HEK293 (cell line): ENCODE measurements at regions not wholly inside any gene's neighbourhood (a gene's known extent, or its start where the extent isn't known, plus 50 kb on each side); places are given as distances from the start of the nearest gene placed in this dataset.

Experiments used
- SP2 ChIP-seq: fragments of 450-650 bp; formaldehyde crosslinking; IDR thresholded peaks from 2 replicates; pipeline ENCODE4 v1.5.1; 2016; ENCODE audit warnings: missing biosample characterization, missing genetic modification characterization
- TCF7L2 ChIP-seq: IDR thresholded peaks from 2 replicates; pipeline ENCODE4 v1.6.1; 2011; ENCODE audit warnings: low read depth, mild to moderate bottlenecking, inconsistent platforms, low read length, moderate library complexity, borderline replicate concordance
- ZBTB20 ChIP-seq: fragments of 450-650 bp; formaldehyde crosslinking; IDR thresholded peaks from 2 replicates; pipeline ENCODE4 v1.5.1; 2016; ENCODE audit warnings: missing biosample characterization, missing genetic modification characterization
- ZFP3 ChIP-seq: fragments of 450-650 bp; formaldehyde crosslinking; IDR thresholded peaks from 2 replicates; pipeline ENCODE4 v1.5.1; 2016; ENCODE audit warnings: low read depth, missing biosample characterization, missing genetic modification characterization
- ZNF501 ChIP-seq: fragments of 450-650 bp; formaldehyde crosslinking; IDR thresholded peaks from 2 replicates; pipeline ENCODE4 v1.5.1; 2016; ENCODE audit warnings: missing biosample characterization, missing genetic modification characterization
- ZNF677 ChIP-seq: fragments of 450-650 bp; IDR thresholded peaks from 2 replicates; pipeline ENCODE4 v1.5.0; 2018; ENCODE audit warnings: missing biosample characterization, mild to moderate bottlenecking, missing genetic modification characterization, moderate library complexity
- TF ChIP-seq, protein P1 (sequence below): fragments of 450-650 bp; formaldehyde crosslinking; IDR thresholded peaks from 2 replicates; pipeline ENCODE4 v1.5.1; 2016; ENCODE audit warnings: missing biosample characterization, missing genetic modification characterization

- TF ChIP-seq, protein P1, sequence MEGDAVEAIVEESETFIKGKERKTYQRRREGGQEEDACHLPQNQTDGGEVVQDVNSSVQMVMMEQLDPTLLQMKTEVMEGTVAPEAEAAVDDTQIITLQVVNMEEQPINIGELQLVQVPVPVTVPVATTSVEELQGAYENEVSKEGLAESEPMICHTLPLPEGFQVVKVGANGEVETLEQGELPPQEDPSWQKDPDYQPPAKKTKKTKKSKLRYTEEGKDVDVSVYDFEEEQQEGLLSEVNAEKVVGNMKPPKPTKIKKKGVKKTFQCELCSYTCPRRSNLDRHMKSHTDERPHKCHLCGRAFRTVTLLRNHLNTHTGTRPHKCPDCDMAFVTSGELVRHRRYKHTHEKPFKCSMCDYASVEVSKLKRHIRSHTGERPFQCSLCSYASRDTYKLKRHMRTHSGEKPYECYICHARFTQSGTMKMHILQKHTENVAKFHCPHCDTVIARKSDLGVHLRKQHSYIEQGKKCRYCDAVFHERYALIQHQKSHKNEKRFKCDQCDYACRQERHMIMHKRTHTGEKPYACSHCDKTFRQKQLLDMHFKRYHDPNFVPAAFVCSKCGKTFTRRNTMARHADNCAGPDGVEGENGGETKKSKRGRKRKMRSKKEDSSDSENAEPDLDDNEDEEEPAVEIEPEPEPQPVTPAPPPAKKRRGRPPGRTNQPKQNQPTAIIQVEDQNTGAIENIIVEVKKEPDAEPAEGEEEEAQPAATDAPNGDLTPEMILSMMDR (tag by site-specific recombination) = no peak
- TF ChIP-seq ZBTB20 (tag by site-specific recombination) (no peak), ZFP3 (tag by site-specific recombination) (no peak), ZNF501 (tag by site-specific recombination) (no peak), SP2 (no peak), TCF7L2 (no peak), ZNF677 (no peak)
These were observed 316.3 kb downstream of the TBC1D4 start for GRCh38 chr13:75165543-75166230.
